Cardiac muscle cell (in vitro differentiated cells and primary cell): ENCODE measurements at regions not wholly inside any gene's neighbourhood (a gene's known extent, or its start where the extent isn't known, plus 50 kb on each side); places are given as distances from the start of the nearest gene placed in this dataset.
"Not testable (repeated sequence)": the region's sequence is repeated elsewhere in the genome, so short reads cannot be mapped to it uniquely, and the experiment has no call there.

ENCODE experiments used
- DNase-seq, 2 donors: peaks; one replicate each; pipeline versions ENCODE4 v3.0.0 to v3.0.0-alpha.2; 2010 to 2017; ENCODE audit warnings: low read depth in 1 of 2, low spot score in 1 of 2
- H3K27ac ChIP-seq: fragments of 200-600 bp; sonication (generic); 2 replicates; pipeline ENCODE4 v1.5.1; 2016
- H3K27me3 ChIP-seq: fragments of 200-600 bp; sonication (generic); 2 replicates; pipeline ENCODE4 v1.6.0; 2016; ENCODE audit warnings: control low read depth
- H3K36me3 ChIP-seq: fragments of 200-600 bp; sonication (generic); 2 replicates; pipeline ENCODE4 v1.5.1; 2016; ENCODE audit warnings: control low read depth
- H3K4me1 ChIP-seq: fragments of 200-600 bp; sonication (generic); 2 replicates; pipeline ENCODE4 v1.8.1; 2017; ENCODE audit warnings: low read depth, mild to moderate bottlenecking, mixed run types
- H3K4me3 ChIP-seq: fragments of 200-600 bp; sonication (generic); 2 replicates; pipeline ENCODE4 v1.5.1; 2016; ENCODE audit warnings: mild to moderate bottlenecking
- H3K9me3 ChIP-seq: fragments of 200-600 bp; sonication (generic); 2 replicates; pipeline ENCODE4 v1.5.1; 2017; ENCODE audit warnings: low read depth, mild to moderate bottlenecking, control low read depth
- TF ChIP-seq, protein P1 (sequence below): IDR thresholded peaks from 2 replicates; pipeline ENCODE4 v1.5.1; 2012; ENCODE audit warnings: low read depth, mild to moderate bottlenecking, low read length

DNA sequence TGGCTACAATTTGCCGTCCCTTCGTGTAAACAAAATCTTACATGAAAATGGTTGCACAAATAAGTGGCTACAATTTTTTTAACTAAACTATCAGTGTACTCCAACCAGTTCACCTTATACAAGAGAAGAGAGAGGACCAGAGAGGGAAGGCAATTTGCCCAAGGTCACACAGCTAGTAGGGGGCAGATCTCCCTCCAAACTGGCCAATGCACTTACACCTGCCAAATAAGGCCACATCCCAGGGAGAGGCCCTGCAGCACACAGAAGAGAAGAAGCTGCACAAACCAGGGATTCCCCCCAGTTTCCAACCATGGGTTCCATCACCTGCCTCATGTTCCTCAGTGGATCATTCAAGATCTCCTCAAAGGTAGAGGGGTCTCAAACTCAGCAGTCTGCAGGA lies 349.9 kb downstream of the SOX9 start:
- no peaks in the 10 kb centered on the region for H3K27me3 ChIP-seq
- TF ChIP-seq, protein P1, sequence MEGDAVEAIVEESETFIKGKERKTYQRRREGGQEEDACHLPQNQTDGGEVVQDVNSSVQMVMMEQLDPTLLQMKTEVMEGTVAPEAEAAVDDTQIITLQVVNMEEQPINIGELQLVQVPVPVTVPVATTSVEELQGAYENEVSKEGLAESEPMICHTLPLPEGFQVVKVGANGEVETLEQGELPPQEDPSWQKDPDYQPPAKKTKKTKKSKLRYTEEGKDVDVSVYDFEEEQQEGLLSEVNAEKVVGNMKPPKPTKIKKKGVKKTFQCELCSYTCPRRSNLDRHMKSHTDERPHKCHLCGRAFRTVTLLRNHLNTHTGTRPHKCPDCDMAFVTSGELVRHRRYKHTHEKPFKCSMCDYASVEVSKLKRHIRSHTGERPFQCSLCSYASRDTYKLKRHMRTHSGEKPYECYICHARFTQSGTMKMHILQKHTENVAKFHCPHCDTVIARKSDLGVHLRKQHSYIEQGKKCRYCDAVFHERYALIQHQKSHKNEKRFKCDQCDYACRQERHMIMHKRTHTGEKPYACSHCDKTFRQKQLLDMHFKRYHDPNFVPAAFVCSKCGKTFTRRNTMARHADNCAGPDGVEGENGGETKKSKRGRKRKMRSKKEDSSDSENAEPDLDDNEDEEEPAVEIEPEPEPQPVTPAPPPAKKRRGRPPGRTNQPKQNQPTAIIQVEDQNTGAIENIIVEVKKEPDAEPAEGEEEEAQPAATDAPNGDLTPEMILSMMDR, result no peak
- H3K36me3 ChIP-seq, result no peaks in the 10 kb centered on the region
- H3K4me1 ChIP-seq, result peaks cover 4% of the 10 kb centered on the region
- H3K9me3 ChIP-seq, result no peaks in the 10 kb centered on the region
- H3K27ac ChIP-seq, result no peak overlapping the region
- no peak for DNase-seq
- no peak overlapping the region for H3K4me3 ChIP-seq

DNA sequence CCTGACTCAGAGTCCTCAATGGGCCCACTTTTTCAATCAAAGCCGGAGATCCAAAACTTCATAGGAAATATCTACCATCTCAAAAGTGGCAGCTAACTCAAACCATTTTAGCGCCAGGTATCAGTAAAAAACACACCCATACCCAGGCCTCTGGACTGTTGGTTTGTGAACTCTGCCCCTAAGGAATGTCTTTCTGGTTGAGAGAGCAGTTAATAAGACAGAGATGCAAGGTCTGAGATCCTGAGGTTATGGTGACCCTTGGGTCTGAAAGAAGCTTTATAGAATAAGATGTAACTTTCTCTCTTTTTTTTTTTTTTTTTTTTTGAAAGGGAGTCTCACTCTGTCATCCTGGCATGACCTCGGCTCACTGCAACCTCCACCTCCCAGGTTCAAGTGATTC lies 350.5 kb downstream of the SOX9 start:
- Histone ChIP-seq H3K9me3 (no peaks in the 10 kb centered on the region), H3K27ac (no peak overlapping the region), H3K36me3 (no peaks in the 10 kb centered on the region), H3K4me3 (no peak overlapping the region), H3K4me1 (no peaks in the 10 kb centered on the region), H3K27me3 (no peaks in the 10 kb centered on the region)
- TF ChIP-seq, protein P1, result no peak
- no peak for DNase-seq

DNA sequence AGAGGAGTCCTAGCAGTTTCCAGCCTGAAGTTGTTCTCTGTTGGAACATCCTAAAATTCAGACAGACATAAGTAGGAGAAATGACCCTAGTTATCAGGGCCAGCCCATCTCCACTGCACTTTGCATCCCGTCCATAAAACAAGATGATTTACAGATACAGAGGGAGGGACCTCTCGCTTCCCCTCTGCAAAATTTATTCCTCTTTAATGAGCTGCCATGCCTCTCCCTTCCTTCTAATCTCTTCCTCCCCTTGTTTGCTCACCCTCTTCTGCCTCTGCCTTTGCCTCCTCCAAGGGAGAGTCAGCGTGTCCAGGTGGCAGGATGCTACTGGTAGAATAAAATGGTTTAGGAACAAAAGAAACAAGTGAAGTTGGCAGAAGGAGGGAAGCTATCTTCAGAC lies 351.3 kb downstream of the SOX9 start:
- Histone ChIP-seq H3K27me3 (no peaks in the 10 kb centered on the region), H3K36me3 (no peaks in the 10 kb centered on the region), H3K27ac (no peak overlapping the region), H3K4me3 (no peak overlapping the region), H3K9me3 (no peaks in the 10 kb centered on the region), H3K4me1 (peaks cover 5% of the 10 kb centered on the region)
- no peak for DNase-seq
- TF ChIP-seq, protein P1, result no peak

DNA sequence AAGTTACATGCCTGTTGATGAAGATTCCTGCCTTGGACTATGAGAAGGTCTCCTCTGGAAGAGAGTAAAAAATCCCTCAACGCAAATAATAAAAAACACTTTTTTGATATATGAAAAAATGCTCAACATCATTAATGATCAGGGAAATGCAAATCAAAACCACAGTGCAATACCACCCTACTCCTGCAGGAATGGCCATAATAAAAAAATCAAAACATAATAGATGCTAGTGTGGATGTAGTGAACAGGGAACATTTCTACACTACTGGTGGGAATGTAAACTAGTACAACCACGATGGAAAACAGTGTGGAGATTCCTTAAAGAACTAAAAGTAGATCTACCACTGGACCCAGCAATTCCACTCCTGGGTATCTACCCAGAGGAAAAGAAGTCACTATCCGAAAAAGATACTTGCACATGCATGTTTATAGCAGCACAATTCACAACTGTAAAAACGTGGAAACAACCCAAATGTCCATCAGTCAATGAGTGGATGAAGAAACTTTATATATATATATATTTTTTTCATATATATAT lies 352.1 kb downstream of the SOX9 start:
- not testable (repeated sequence) for H3K36me3 ChIP-seq, H3K4me1 ChIP-seq, H3K27ac ChIP-seq, H3K4me3 ChIP-seq, DNase-seq, H3K9me3 ChIP-seq, H3K27me3 ChIP-seq

DNA sequence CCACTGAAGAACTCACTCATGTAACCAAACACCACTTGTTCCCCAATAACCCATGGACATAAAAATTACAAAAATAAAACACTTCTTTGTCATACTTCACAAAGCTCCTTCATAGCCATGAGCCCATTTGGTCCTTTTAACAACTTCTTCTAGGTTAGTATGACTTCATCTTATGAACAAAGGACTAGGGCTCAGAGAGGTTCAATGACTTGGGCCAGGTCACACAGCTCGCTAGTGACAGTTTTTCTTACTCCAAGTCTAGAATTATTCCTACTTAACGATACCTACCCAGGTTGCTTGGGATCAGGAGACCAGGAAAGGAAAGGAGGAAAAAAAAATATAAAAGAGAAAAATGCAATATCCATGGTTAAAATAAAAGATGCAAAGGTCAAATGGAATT lies 353.4 kb downstream of the SOX9 start:
- TF ChIP-seq, protein P1, result no peak

DNA sequence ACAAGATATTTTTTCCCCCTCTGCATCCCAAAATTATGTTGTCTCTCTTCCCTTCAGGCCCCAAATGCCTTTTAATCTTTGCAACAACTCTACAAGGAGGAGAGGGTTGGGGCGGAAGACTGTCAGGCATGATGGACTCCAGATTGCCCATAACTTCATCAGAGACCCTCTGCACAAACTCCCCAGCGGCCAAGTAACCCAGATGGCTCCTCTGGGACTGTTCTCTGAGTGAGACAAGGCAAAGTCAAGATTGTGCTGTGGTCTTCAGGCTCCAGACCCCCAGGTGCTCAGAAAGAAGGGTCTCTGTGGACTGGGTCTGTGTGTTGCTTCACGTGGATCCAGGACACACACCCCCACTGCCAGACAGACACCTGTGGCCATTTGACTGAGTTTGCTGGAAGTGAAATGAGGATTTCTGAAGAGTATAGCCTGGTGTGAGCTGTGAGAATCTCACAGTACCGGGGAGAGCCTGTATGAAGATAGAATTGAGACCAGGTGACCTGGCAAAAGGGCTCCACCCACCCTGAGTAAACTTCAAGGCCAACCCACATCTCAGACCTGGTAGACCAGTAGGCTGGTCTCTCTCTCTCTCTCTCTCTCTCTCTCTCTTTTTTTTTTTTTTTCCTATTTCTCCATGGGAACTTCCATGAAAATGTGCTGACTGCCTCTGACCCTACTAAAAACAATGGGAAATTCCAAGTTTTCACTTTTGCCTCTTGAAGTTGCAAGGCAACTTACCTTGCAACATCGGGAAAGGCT lies 354.1 kb downstream of the SOX9 start:
- H3K4me1 ChIP-seq, result peaks cover 6% of the 10 kb centered on the region
- DNase-seq, result no peak
- H3K4me3 ChIP-seq, result no peak overlapping the region
- H3K9me3 ChIP-seq, result no peaks in the 10 kb centered on the region
- TF ChIP-seq, protein P1, result no peak
- H3K27me3 ChIP-seq, result no peaks in the 10 kb centered on the region
- no peaks in the 10 kb centered on the region for H3K36me3 ChIP-seq
- H3K27ac ChIP-seq, result no peak overlapping the region

More for the DNA sequence above, 353.4 kb downstream of the SOX9 start:
- no peak overlapping the region for H3K27ac ChIP-seq
- H3K27me3 ChIP-seq, result no peaks in the 10 kb centered on the region
- H3K4me3 ChIP-seq, result no peak overlapping the region
- no peak for DNase-seq
- peaks cover 6% of the 10 kb centered on the region for H3K4me1 ChIP-seq
- H3K36me3 ChIP-seq, result no peaks in the 10 kb centered on the region
- no peaks in the 10 kb centered on the region for H3K9me3 ChIP-seq
